Panc1 (cell line): ENCODE measurements at regions not wholly inside any gene's neighbourhood (a gene's known extent, or its start where the extent isn't known, plus 50 kb on each side); places are given as distances from the start of the nearest gene placed in this dataset.

Source experiments
- ATAC-seq: fragments of 200-7000 bp; cut with Tn5 transposase; 2 replicates; pipeline ENCODE4 v1.9.1; 2020; ENCODE audit warnings: mild to moderate bottlenecking, moderate library complexity
- BruUV-seq: library from RNA; stranded (reverse); fragments of 400-500 nt; replicated peaks from 2 replicates; lab custom pipeline; 2021; lab: Mats Ljungman, UMichigan
- CTCF ChIA-PET: fragments of 300-600 bp; sonication (Branson Sonifier 250); formaldehyde crosslinking; loops from one replicate; lab custom pipeline; 2022; ENCODE audit warnings: antibody characterized with exemption; lab: Charles Lee
- POLR2A ChIA-PET: fragments of 300-600 bp; sonication (Branson Sonifier 250); formaldehyde crosslinking; loops from one replicate; lab custom pipeline; 2022; ENCODE audit warnings: antibody characterized with exemption; lab: Charles Lee
- DNase-seq: peaks from one replicate; pipeline ENCODE4 v3.0.0-alpha.2; 2010; ENCODE audit warnings: low read depth, low spot score
- H3K27ac ChIP-seq: 2 replicates; pipeline ENCODE4 v1.5.1; 2011; ENCODE audit warnings: mild to moderate bottlenecking, low read length, inconsistent platforms
- H3K27me3 ChIP-seq: fragments of 200-500 bp; sonication (Bioruptor generic); 2 replicates; pipeline ENCODE4 v1.6.0; 2014; ENCODE audit warnings: low read length, inconsistent platforms; ENCODE audit not compliant: control insufficient read depth, insufficient read depth
- H3K36me3 ChIP-seq: fragments of 200-500 bp; sonication (Bioruptor generic); 2 replicates; pipeline ENCODE4 v1.5.1; 2014; ENCODE audit warnings: inconsistent platforms, mild to moderate bottlenecking, low read length, moderate library complexity; ENCODE audit not compliant: control insufficient read depth, insufficient read depth
- H3K4me1 ChIP-seq: 2 replicates; pipeline ENCODE4 v1.5.1; 2011; ENCODE audit warnings: inconsistent platforms, mild to moderate bottlenecking, low read length, moderate library complexity; ENCODE audit not compliant: control insufficient read depth, insufficient read depth
- H3K4me3 ChIP-seq, 2 experiments: 2 replicates each; pipeline ENCODE4 v1.5.1; 2011 to 2012; ENCODE audit warnings: low read depth in 2 of 2, low read length in 2 of 2, mild to moderate bottlenecking in 2 of 2, inconsistent platforms in 1 of 2, moderate library complexity in 1 of 2
- H3K9me3 ChIP-seq: fragments of 200-500 bp; sonication (Bioruptor generic); 2 replicates; pipeline ENCODE4 v1.5.1; 2014; ENCODE audit warnings: low read depth, mild to moderate bottlenecking, inconsistent platforms, low read length, moderate library complexity; ENCODE audit not compliant: control insufficient read depth, insufficient read depth
- POLR2AphosphoS5 ChIP-seq: IDR thresholded peaks from 2 replicates; pipeline ENCODE4 v1.6.1; 2012; ENCODE audit warnings: mild to moderate bottlenecking, low read depth, low read length, moderate library complexity
- REST ChIP-seq, 2 experiments: IDR thresholded peaks; 2 replicates each; pipeline ENCODE4 v1.6.1; 2011 to 2012; ENCODE audit warnings: low read depth in 2 of 2, control low read depth in 1 of 2, low read length in 1 of 2, mild to moderate bottlenecking in 1 of 2, moderate library complexity in 1 of 2; ENCODE audit not compliant: insufficient read depth in 1 of 2
- SIN3A ChIP-seq: IDR thresholded peaks from 2 replicates; pipeline ENCODE4 v1.6.1; 2012; ENCODE audit warnings: low read depth, mild to moderate bottlenecking, low read length, moderate library complexity, borderline replicate concordance; ENCODE audit not compliant: insufficient read depth
- TCF7L2 ChIP-seq: IDR thresholded peaks from 2 replicates; pipeline ENCODE4 v1.6.1; 2011; ENCODE audit warnings: mild to moderate bottlenecking, low read depth, low read length, inconsistent platforms
- in situ Hi-C: cut with HindIII; loops from 2 replicates; pipeline ENCODE4 v1.10.0; 2016; ENCODE audit warnings: low sequenced_read_pairs, low pct_unique_long_range_greater_than_20kb
- intact Hi-C: fragments of 100-400 bp; cut with micrococcal nuclease; formaldehyde crosslinking; loops from one replicate; pipeline ENCODE4 v1.10.0; 2022; ENCODE audit not compliant: unreplicated experiment
- TF ChIP-seq, protein P1 (sequence below): fragments of 450-650 bp; IDR thresholded peaks from 2 replicates; pipeline ENCODE4 v1.5.1; 2017; ENCODE audit warnings: mild to moderate bottlenecking

DNA sequence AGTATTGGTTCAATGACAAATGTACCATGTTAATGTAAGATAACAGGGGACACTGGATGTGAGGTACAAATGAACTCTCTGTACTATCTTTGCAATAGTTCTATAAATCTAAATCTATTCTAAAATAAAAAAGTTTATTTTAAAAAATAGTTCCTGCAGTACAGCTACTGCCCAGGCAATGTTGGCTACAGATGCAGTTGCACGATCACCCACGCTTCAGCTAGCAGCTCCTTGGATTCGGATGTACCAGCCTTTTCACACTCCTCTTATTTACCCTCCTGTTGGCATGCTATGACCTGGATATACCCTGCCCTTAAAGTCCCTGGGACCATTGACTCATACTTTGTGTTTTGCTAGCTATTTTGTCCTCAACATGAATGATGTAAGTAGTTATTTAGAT is 185.4 kb upstream of the SMARCA2 start:
- no peaks in the 10 kb centered on the region for H3K9me3 ChIP-seq
- no peaks in the 10 kb centered on the region for H3K27me3 ChIP-seq
- intact Hi-C loops = no loop called here
- DNase-seq (no peak), ATAC-seq (no peak)
- POLR2A ChIA-PET = no interaction called here
- TF ChIP-seq, protein P1, sequence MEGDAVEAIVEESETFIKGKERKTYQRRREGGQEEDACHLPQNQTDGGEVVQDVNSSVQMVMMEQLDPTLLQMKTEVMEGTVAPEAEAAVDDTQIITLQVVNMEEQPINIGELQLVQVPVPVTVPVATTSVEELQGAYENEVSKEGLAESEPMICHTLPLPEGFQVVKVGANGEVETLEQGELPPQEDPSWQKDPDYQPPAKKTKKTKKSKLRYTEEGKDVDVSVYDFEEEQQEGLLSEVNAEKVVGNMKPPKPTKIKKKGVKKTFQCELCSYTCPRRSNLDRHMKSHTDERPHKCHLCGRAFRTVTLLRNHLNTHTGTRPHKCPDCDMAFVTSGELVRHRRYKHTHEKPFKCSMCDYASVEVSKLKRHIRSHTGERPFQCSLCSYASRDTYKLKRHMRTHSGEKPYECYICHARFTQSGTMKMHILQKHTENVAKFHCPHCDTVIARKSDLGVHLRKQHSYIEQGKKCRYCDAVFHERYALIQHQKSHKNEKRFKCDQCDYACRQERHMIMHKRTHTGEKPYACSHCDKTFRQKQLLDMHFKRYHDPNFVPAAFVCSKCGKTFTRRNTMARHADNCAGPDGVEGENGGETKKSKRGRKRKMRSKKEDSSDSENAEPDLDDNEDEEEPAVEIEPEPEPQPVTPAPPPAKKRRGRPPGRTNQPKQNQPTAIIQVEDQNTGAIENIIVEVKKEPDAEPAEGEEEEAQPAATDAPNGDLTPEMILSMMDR = no peak
- no peak for TF ChIP-seq SIN3A
- no peak for TF ChIP-seq REST (IDR thresholded peaks at IDR 0.05; ENCODE audit: insufficient read depth in 1 of 2, low read depth in 2 of 2, low read length in 1 of 2)
- TF ChIP-seq TCF7L2 = no peak
- no peak for TF ChIP-seq POLR2AphosphoS5
- CTCF ChIA-PET = no interaction called here
- H3K4me1 ChIP-seq = no peaks in the 10 kb centered on the region
- H3K27ac ChIP-seq = no peak overlapping the region
- no peak overlapping the region for H3K4me3 ChIP-seq
- in situ Hi-C loops = no loop called here
- BruUV-seq = no TSS peak
- no peaks in the 10 kb centered on the region for H3K36me3 ChIP-seq

GRCh38 chr9:1832960-1833359 is 182.2 kb upstream of the SMARCA2 start:
- POLR2A ChIA-PET = no interaction called here
- no peak for DNase-seq

More at GRCh38 chr9:1832960-1833359, 182.2 kb upstream of the SMARCA2 start:
- in situ Hi-C loops (no loop called here), intact Hi-C loops (no loop called here)
- no peaks in the 10 kb centered on the region for H3K9me3 ChIP-seq
- TF ChIP-seq POLR2AphosphoS5 = no peak
- TF ChIP-seq, protein P1 = no peak
- no peak for TF ChIP-seq SIN3A
- no peak overlapping the region for H3K4me3 ChIP-seq
- no peaks in the 10 kb centered on the region for H3K27me3 ChIP-seq
- CTCF ChIA-PET = no interaction called here
- BruUV-seq = no TSS peak
- ATAC-seq = no peak
- no peaks in the 10 kb centered on the region for H3K4me1 ChIP-seq
- H3K36me3 ChIP-seq = no peaks in the 10 kb centered on the region
- no peak overlapping the region for H3K27ac ChIP-seq
